A673 (cell line): ENCODE measurements at regions not wholly inside any gene's neighbourhood (a gene's known extent, or its start where the extent isn't known, plus 50 kb on each side); places are given as distances from the start of the nearest gene placed in this dataset.

ENCODE experiments used
- CTCF ChIP-seq: fragments of 300-800, 200-600 bp; sonication (generic); conservative IDR thresholded peaks from 2 replicates; pipeline ENCODE4 v1.5.1; 2017; ENCODE audit warnings: low read depth, mild to moderate bottlenecking, antibody characterized with exemption, low read length, moderate library complexity, mixed read lengths
- EZH2 ChIP-seq: fragments of 200-600 bp; sonication (generic); IDR thresholded peaks from 2 replicates; pipeline ENCODE4 v1.6.1; 2017; ENCODE audit warnings: borderline replicate concordance, low read depth, mild to moderate bottlenecking, mixed read lengths, antibody characterized with exemption, low read length; ENCODE audit not compliant: poor library complexity, severe bottlenecking

GRCh38 chr9:106575823-106576222 lies 287.1 kb upstream of the ZNF462 start:
- TF ChIP-seq CTCF (no peak), EZH2 (no peak)
